ENCODE measurements at regions not wholly inside any gene's neighbourhood (a gene's known extent, or its start where the extent isn't known, plus 50 kb on each side); places are given as distances from the start of the nearest gene placed in this dataset.

GRCh38 chr10:76764177-76764576, 873.4 kb downstream of the KCNMA1 start:
- ChIA-PET CTCF (no interaction called here), POLR2A (no interaction called here)
- Mint-ChIP-seq H3K36me3 (ENCODE audit: low read depth) (no peaks in the 10 kb centered on the region), H3K9me3 (peaks cover 5% of the 10 kb centered on the region), H3K4me3 (no peak overlapping the region), H3K27ac (no peak overlapping the region), H3K27me3 (no peaks in the 10 kb centered on the region), H3K4me1 (no peaks in the 10 kb centered on the region)
- DNase-seq = no peak

GRCh38 chr10:76763376-76763775, 874.2 kb downstream of the KCNMA1 start:
- Mint-ChIP-seq H3K27ac (no peak overlapping the region), H3K36me3 (ENCODE audit: low read depth) (no peaks in the 10 kb centered on the region), H3K9me3 (peaks cover 5% of the 10 kb centered on the region), H3K4me1 (no peaks in the 10 kb centered on the region), H3K4me3 (no peak overlapping the region), H3K27me3 (no peaks in the 10 kb centered on the region)
- ChIA-PET CTCF (no interaction called here), POLR2A (no interaction called here)
- no peak for DNase-seq

DNA sequence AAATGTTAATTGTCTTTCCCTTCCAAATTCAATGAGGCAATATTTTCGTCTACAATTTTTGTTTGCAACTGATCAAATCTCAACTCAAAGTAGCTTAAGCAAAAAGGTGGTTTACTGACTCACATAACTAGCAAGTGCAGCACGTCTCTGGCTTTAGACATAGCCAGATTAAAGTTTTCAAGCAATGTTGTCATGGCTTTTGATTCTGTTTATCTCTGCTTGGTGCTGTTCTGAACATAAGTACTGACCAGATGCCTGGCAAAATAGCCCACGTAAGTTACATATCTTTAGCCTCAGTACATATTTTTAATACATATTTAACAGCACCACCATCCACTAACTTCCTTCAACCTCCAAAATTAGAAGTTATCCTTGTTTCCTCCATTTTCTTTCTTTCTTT, 877.9 kb downstream of the KCNMA1 start:
- CTCF ChIA-PET = no interaction called here
- Mint-ChIP-seq H3K4me1 (no peaks in the 10 kb centered on the region), H3K36me3 (ENCODE audit: low read depth) (no peaks in the 10 kb centered on the region), H3K27ac (no peak overlapping the region), H3K9me3 (no peaks in the 10 kb centered on the region), H3K4me3 (no peak overlapping the region), H3K27me3 (no peaks in the 10 kb centered on the region)
- POLR2A ChIA-PET = no interaction called here
- no peak for DNase-seq

DNA sequence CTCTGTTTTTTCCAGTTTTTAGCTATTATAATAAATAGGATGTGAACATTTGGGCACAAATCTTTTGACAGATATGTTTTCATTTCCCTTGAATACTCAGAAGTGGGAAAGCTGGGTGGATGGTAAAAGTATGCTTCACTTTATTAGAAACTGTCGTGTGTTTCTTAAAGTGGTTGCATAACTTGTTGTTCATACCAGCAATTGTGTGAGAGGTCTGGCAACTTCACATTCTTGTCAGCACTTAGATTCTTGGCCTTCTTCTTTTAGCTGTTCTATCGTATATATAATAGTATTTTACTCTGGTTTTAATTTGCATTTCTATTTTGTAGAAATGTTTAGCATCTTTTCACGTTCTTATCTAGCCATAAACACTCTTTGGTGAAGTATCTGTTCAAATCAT, 894.4 kb downstream of the KCNMA1 start:
- no peak for DNase-seq
- H3K36me3 Mint-ChIP-seq (ENCODE audit: low read depth) = no peaks in the 10 kb centered on the region
- H3K9me3 Mint-ChIP-seq = no peaks in the 10 kb centered on the region
- no peaks in the 10 kb centered on the region for H3K27me3 Mint-ChIP-seq
- H3K4me1 Mint-ChIP-seq = no peaks in the 10 kb centered on the region
- no peak overlapping the region for H3K27ac Mint-ChIP-seq
- no peak overlapping the region for H3K4me3 Mint-ChIP-seq
- ChIA-PET CTCF (no interaction called here), POLR2A (no interaction called here)

DNA sequence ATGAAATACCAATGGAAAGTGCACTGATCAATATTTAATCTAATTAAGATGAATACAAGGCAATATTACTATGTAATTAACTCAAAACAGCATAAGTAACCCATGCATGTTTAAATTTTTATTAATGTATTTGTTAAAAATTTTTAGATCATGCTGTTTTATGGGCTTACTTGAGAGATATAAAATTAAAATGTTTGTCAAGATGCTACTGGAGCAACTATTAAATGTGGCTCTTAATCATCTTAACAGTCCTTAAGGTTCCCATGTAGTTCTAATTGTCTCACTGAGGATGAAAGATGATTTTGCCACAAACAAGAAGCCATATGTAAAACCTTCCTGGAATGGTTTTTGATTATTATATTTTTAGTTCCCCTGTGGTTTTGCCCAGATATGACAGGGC, 897.1 kb downstream of the KCNMA1 start:
- Mint-ChIP-seq H3K4me1 (peaks cover 3% of the 10 kb centered on the region), H3K36me3 (ENCODE audit: low read depth) (no peaks in the 10 kb centered on the region), H3K9me3 (no peaks in the 10 kb centered on the region), H3K4me3 (no peak overlapping the region), H3K27ac (no peak overlapping the region), H3K27me3 (no peaks in the 10 kb centered on the region)
- CTCF ChIA-PET = no interaction called here
- POLR2A ChIA-PET = no interaction called here
- DNase-seq = no peak

DNA sequence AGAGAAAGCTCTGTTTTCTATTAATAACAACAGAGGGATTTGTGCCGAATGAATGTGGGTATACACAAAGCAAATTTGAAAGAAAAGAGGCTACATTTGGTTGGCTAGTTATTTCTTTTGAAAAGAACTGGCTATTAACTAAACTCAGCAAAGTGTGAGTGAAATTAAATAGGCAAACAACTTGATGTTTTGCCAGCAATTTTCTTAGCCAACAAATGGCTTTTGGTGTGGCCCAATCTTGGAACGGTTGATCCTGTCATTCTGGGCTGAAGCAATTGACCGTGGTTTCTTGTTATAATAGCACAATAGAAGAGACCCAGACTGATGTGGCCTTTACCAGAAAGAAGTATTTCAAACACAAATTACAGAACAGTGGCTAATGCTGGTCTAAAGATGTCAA, 898.6 kb downstream of the KCNMA1 start:
- Mint-ChIP-seq H3K27ac (no peak overlapping the region), H3K4me1 (peaks cover 3% of the 10 kb centered on the region), H3K4me3 (no peak overlapping the region), H3K36me3 (ENCODE audit: low read depth) (no peaks in the 10 kb centered on the region), H3K9me3 (no peaks in the 10 kb centered on the region), H3K27me3 (no peaks in the 10 kb centered on the region)
- ChIA-PET CTCF (no interaction called here), POLR2A (no interaction called here)
- DNase-seq = no peak

DNA sequence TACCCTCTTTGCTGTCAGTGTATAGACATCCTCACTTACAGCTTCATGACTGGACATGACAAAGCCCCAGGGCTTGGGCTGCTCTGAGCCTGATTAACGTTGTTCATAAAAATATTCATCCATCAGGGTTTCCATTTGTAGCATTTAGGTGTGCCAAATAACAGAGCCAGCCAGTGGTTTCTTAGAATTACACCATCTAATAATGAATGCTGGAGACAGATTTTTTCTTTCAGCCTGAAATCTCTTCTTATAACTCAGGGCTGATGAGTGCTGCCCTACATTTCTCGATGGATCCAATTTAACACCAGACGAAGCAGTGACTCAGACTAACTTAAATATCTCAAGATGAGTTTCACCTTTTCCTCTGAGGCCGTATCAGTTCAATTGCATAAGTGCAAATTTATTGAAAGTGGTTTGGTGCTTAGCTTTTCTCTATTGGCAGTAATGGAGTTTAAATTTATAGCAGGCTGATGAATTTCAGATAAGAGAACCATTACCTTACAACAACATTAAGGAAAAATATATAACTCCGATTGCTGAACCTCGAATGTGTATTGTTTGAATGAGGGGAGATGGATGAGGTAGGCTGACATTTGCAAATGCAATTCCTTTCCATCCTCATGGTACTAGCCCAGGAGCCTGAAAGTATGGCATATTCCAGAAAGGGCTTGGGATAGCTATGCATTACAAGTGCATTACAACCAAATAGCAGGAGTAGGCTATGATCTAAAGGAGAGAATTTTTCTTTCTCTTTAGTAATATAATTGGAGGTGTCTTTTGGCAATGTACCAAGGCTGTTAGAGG, 900.6 kb downstream of the KCNMA1 start:
- ChIA-PET POLR2A (no interaction called here), CTCF (no interaction called here)
- Mint-ChIP-seq H3K36me3 (ENCODE audit: low read depth) (no peaks in the 10 kb centered on the region), H3K27me3 (no peaks in the 10 kb centered on the region), H3K4me1 (peaks cover 3% of the 10 kb centered on the region), H3K4me3 (no peak overlapping the region), H3K9me3 (peaks cover 4% of the 10 kb centered on the region), H3K27ac (peak overlapping the region; percentile 57)
- no peak for DNase-seq

GRCh38 chr10:76736392-76736791, 901.2 kb downstream of the KCNMA1 start:
- ChIA-PET CTCF (no interaction called here), POLR2A (no interaction called here)
- H3K27me3 Mint-ChIP-seq = no peaks in the 10 kb centered on the region
- peaks cover 3% of the 10 kb centered on the region for H3K4me1 Mint-ChIP-seq
- peaks cover 7% of the 10 kb centered on the region for H3K9me3 Mint-ChIP-seq
- peak; percentile 16 for DNase-seq
- H3K4me3 Mint-ChIP-seq = no peak overlapping the region
- no peaks in the 10 kb centered on the region for H3K36me3 Mint-ChIP-seq (ENCODE audit: low read depth)
- H3K27ac Mint-ChIP-seq = peak overlapping the region; percentile 57

GRCh38 chr10:76735866-76736265, 901.7 kb downstream of the KCNMA1 start:
- CTCF ChIA-PET = no interaction called here
- H3K36me3 Mint-ChIP-seq (ENCODE audit: low read depth) = no peaks in the 10 kb centered on the region
- H3K9me3 Mint-ChIP-seq = peaks cover 10% of the 10 kb centered on the region
- no peak for DNase-seq
- peaks cover 3% of the 10 kb centered on the region for H3K4me1 Mint-ChIP-seq
- POLR2A ChIA-PET = no interaction called here
- H3K27ac Mint-ChIP-seq = peak overlapping the region; percentile 36
- no peaks in the 10 kb centered on the region for H3K27me3 Mint-ChIP-seq
- H3K4me3 Mint-ChIP-seq = no peak overlapping the region

GRCh38 chr10:76733441-76733936, 904.1 kb downstream of the KCNMA1 start:
- H3K27me3 Mint-ChIP-seq = no peaks in the 10 kb centered on the region
- no peak overlapping the region for H3K27ac Mint-ChIP-seq
- POLR2A ChIA-PET = no interaction called here
- peaks cover 3% of the 10 kb centered on the region for H3K4me1 Mint-ChIP-seq
- CTCF ChIA-PET = no interaction called here
- H3K4me3 Mint-ChIP-seq = no peak overlapping the region
- no peaks in the 10 kb centered on the region for H3K36me3 Mint-ChIP-seq (ENCODE audit: low read depth)
- H3K9me3 Mint-ChIP-seq = peaks cover 21% of the 10 kb centered on the region
- DNase-seq = no peak

- Mint-ChIP-seq H3K4me1 (peaks cover 3% of the 10 kb centered on the region), H3K36me3 (ENCODE audit: low read depth) (no peaks in the 10 kb centered on the region), H3K9me3 (peaks cover 23% of the 10 kb centered on the region), H3K4me3 (no peak overlapping the region), H3K27ac (no peak overlapping the region), H3K27me3 (no peaks in the 10 kb centered on the region)
- DNase-seq = no peak
- POLR2A ChIA-PET = no interaction called here
- CTCF ChIA-PET = no interaction called here
Observed at GRCh38 chr10:76732306-76732705, 905.3 kb downstream of the KCNMA1 start.

GRCh38 chr10:76729841-76730487, 907.6 kb downstream of the KCNMA1 start:
- no peak overlapping the region for H3K27ac Mint-ChIP-seq
- ChIA-PET POLR2A (no interaction called here), CTCF (no interaction called here)
- no peak overlapping the region for H3K4me3 Mint-ChIP-seq
- H3K27me3 Mint-ChIP-seq = no peaks in the 10 kb centered on the region
- H3K9me3 Mint-ChIP-seq = peaks cover 23% of the 10 kb centered on the region
- DNase-seq = no peak
- no peaks in the 10 kb centered on the region for H3K36me3 Mint-ChIP-seq (ENCODE audit: low read depth)
- H3K4me1 Mint-ChIP-seq = no peaks in the 10 kb centered on the region

- POLR2A ChIA-PET = no interaction called here
- no peak overlapping the region for H3K27ac Mint-ChIP-seq
- DNase-seq = no peak
- H3K4me3 Mint-ChIP-seq = no peak overlapping the region
- CTCF ChIA-PET = no interaction called here
- no peaks in the 10 kb centered on the region for H3K36me3 Mint-ChIP-seq (ENCODE audit: low read depth)
- no peaks in the 10 kb centered on the region for H3K27me3 Mint-ChIP-seq
- peaks cover 23% of the 10 kb centered on the region for H3K9me3 Mint-ChIP-seq
- H3K4me1 Mint-ChIP-seq = no peaks in the 10 kb centered on the region
Observed at GRCh38 chr10:76729346-76729745, 908.3 kb downstream of the KCNMA1 start.

DNA sequence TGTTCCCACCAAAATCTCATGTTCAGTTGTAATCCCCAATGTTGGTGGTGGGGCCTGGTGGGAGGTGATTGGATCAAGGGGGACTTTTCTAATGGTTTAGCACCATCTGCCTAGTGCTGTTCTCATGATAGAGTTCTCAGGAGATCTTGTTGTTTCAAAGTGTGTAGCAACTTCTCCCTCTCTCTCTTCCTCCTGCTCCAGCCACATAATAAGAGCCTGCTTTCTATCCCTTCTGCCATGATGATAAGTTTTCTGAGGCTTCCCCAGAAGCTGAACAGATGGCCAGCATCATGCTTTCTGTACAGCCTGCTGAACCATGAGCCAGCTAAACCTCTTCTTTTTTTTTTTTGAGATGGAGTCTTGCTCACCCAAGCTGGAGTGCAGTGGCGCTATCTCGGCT, 910.6 kb downstream of the KCNMA1 start:
- Mint-ChIP-seq H3K4me3 (no peak overlapping the region), H3K4me1 (no peaks in the 10 kb centered on the region), H3K9me3 (peaks cover 20% of the 10 kb centered on the region), H3K27me3 (no peaks in the 10 kb centered on the region), H3K27ac (no peak overlapping the region), H3K36me3 (ENCODE audit: low read depth) (no peaks in the 10 kb centered on the region)
- POLR2A ChIA-PET = no interaction called here
- CTCF ChIA-PET = no interaction called here
- no peak for DNase-seq

All from activated CD4-positive, alpha-beta memory T cell treated with anti-CD3 and anti-CD28 coated beads, Interleukin-2, amount 10 ng/mL, durations not matched to agents 7 days and 5 days (primary cell).